Type B pancreatic cell (in vitro differentiated cells): ENCODE measurements at regions not wholly inside any gene's neighbourhood (a gene's known extent, or its start where the extent isn't known, plus 50 kb on each side); places are given as distances from the start of the nearest gene placed in this dataset.

ENCODE experiments used
- DNase-seq: peaks from one replicate; pipeline ENCODE4 v3.0.0; 2021; ENCODE audit warnings: mixed read lengths; ENCODE audit not compliant: unreplicated experiment; ENCODE audit errors: extremely low spot score
- H3K27ac Mint-ChIP-seq: 2 replicates; pipeline ENCODE4 v1.8.0; 2021; ENCODE audit warnings: mild to moderate bottlenecking, mixed read lengths
- H3K27me3 Mint-ChIP-seq: 2 replicates; pipeline ENCODE4 v1.8.0; 2021; ENCODE audit warnings: mixed read lengths
- H3K36me3 Mint-ChIP-seq: 2 replicates; pipeline ENCODE4 v1.8.0; 2021; ENCODE audit warnings: mixed read lengths
- H3K4me1 Mint-ChIP-seq: one replicate; pipeline ENCODE4 v1.8.0; 2021; ENCODE audit warnings: mixed read lengths; ENCODE audit not compliant: unreplicated experiment
- H3K4me3 Mint-ChIP-seq: 2 replicates; pipeline ENCODE4 v1.8.0; 2021; ENCODE audit warnings: mild to moderate bottlenecking, mixed read lengths
- H3K9me3 Mint-ChIP-seq: 2 replicates; pipeline ENCODE4 v1.8.0; 2021; ENCODE audit warnings: mixed read lengths
- CTCF ChIP-seq: fragments of 200-600 bp; sonication (generic); conservative IDR thresholded peaks from 2 replicates; pipeline ENCODE4 v1.5.0; 2021; ENCODE audit warnings: antibody characterized with exemption, mild to moderate bottlenecking

- Mint-ChIP-seq H3K4me3 (no peak overlapping the region), H3K36me3 (no peaks in the 10 kb centered on the region), H3K9me3 (peaks cover 12% of the 10 kb centered on the region), H3K4me1 (peaks cover 5% of the 10 kb centered on the region), H3K27ac (no peak overlapping the region), H3K27me3 (no peaks in the 10 kb centered on the region)
- no peak for TF ChIP-seq CTCF
- DNase-seq, result no peak
Observed at GRCh38 chr6:8991844-8992243, 556.5 kb upstream of the SLC35B3 start.

GRCh38 chr6:8990075-8990474, 554.7 kb upstream of the SLC35B3 start:
- H3K4me3 Mint-ChIP-seq, result no peak overlapping the region
- no peak for TF ChIP-seq CTCF
- no peaks in the 10 kb centered on the region for H3K27me3 Mint-ChIP-seq
- H3K36me3 Mint-ChIP-seq, result no peaks in the 10 kb centered on the region
- no peak overlapping the region for H3K27ac Mint-ChIP-seq
- H3K9me3 Mint-ChIP-seq, result peaks cover 12% of the 10 kb centered on the region
- peaks cover 5% of the 10 kb centered on the region for H3K4me1 Mint-ChIP-seq
- no peak for DNase-seq

GRCh38 chr6:8983202-8983688, 547.9 kb upstream of the SLC35B3 start:
- H3K27me3 Mint-ChIP-seq, result no peaks in the 10 kb centered on the region

GRCh38 chr6:8982668-8983067, 547.3 kb upstream of the SLC35B3 start:
- Mint-ChIP-seq H3K27me3 (no peaks in the 10 kb centered on the region), H3K36me3 (no peaks in the 10 kb centered on the region), H3K9me3 (peaks cover 7% of the 10 kb centered on the region), H3K27ac (no peak overlapping the region), H3K4me1 (peaks cover 5% of the 10 kb centered on the region), H3K4me3 (no peak overlapping the region)
- TF ChIP-seq CTCF, result no peak
- DNase-seq, result no peak

More at GRCh38 chr6:8983202-8983688, 547.9 kb upstream of the SLC35B3 start:
- DNase-seq, result peak; percentile 79
- Mint-ChIP-seq H3K9me3 (peaks cover 10% of the 10 kb centered on the region), H3K27ac (no peak overlapping the region), H3K4me3 (peak overlapping the region; percentile 19), H3K36me3 (no peaks in the 10 kb centered on the region), H3K4me1 (peaks cover 5% of the 10 kb centered on the region)
- peak; percentile 99 for TF ChIP-seq CTCF

- no peak overlapping the region for H3K4me3 Mint-ChIP-seq
- H3K4me1 Mint-ChIP-seq, result no peaks in the 10 kb centered on the region
- no peak for TF ChIP-seq CTCF
- H3K27ac Mint-ChIP-seq, result no peak overlapping the region
- DNase-seq, result no peak
- H3K27me3 Mint-ChIP-seq, result no peaks in the 10 kb centered on the region
- peaks cover 3% of the 10 kb centered on the region for H3K9me3 Mint-ChIP-seq
- H3K36me3 Mint-ChIP-seq, result no peaks in the 10 kb centered on the region
Observed at GRCh38 chr6:8973395-8973794, 538.0 kb upstream of the SLC35B3 start.

GRCh38 chr6:8969747-8970146, 534.4 kb upstream of the SLC35B3 start:
- H3K4me3 Mint-ChIP-seq, result no peak overlapping the region
- H3K27ac Mint-ChIP-seq, result no peak overlapping the region
- H3K27me3 Mint-ChIP-seq, result no peaks in the 10 kb centered on the region
- TF ChIP-seq CTCF, result no peak
- no peaks in the 10 kb centered on the region for H3K4me1 Mint-ChIP-seq
- H3K36me3 Mint-ChIP-seq, result no peaks in the 10 kb centered on the region
- peaks cover 10% of the 10 kb centered on the region for H3K9me3 Mint-ChIP-seq
- DNase-seq, result no peak
